Cardiac muscle cell (in vitro differentiated cells and primary cell): ENCODE measurements at regions not wholly inside any gene's neighbourhood (a gene's known extent, or its start where the extent isn't known, plus 50 kb on each side); places are given as distances from the start of the nearest gene placed in this dataset.

Experiments used
- DNase-seq, 2 donors: peaks; one replicate each; pipeline versions ENCODE4 v3.0.0 to v3.0.0-alpha.2; 2010 to 2017; ENCODE audit warnings: low read depth in 1 of 2, low spot score in 1 of 2
- H3K27ac ChIP-seq: fragments of 200-600 bp; sonication (generic); 2 replicates; pipeline ENCODE4 v1.5.1; 2016
- H3K27me3 ChIP-seq: fragments of 200-600 bp; sonication (generic); 2 replicates; pipeline ENCODE4 v1.6.0; 2016; ENCODE audit warnings: control low read depth
- H3K36me3 ChIP-seq: fragments of 200-600 bp; sonication (generic); 2 replicates; pipeline ENCODE4 v1.5.1; 2016; ENCODE audit warnings: control low read depth
- H3K4me1 ChIP-seq: fragments of 200-600 bp; sonication (generic); 2 replicates; pipeline ENCODE4 v1.8.1; 2017; ENCODE audit warnings: low read depth, mild to moderate bottlenecking, mixed run types
- H3K4me3 ChIP-seq: fragments of 200-600 bp; sonication (generic); 2 replicates; pipeline ENCODE4 v1.5.1; 2016; ENCODE audit warnings: mild to moderate bottlenecking
- H3K9me3 ChIP-seq: fragments of 200-600 bp; sonication (generic); 2 replicates; pipeline ENCODE4 v1.5.1; 2017; ENCODE audit warnings: low read depth, mild to moderate bottlenecking, control low read depth
- CTCF ChIP-seq: IDR thresholded peaks from 2 replicates; pipeline ENCODE4 v1.5.1; 2012; ENCODE audit warnings: low read depth, mild to moderate bottlenecking, low read length

GRCh38 chr10:20355011-20355410, 538.8 kb downstream of the PLXDC2 start:
- no peak for DNase-seq
- Histone ChIP-seq H3K4me1 (no peaks in the 10 kb centered on the region), H3K27ac (no peak overlapping the region), H3K9me3 (no peaks in the 10 kb centered on the region), H3K27me3 (no peaks in the 10 kb centered on the region), H3K4me3 (no peak overlapping the region), H3K36me3 (no peaks in the 10 kb centered on the region)
- TF ChIP-seq CTCF = no peak

- Histone ChIP-seq H3K4me1 (no peaks in the 10 kb centered on the region), H3K4me3 (no peak overlapping the region), H3K9me3 (no peaks in the 10 kb centered on the region), H3K27ac (no peak overlapping the region), H3K36me3 (no peaks in the 10 kb centered on the region), H3K27me3 (no peaks in the 10 kb centered on the region)
- no peak for DNase-seq
- TF ChIP-seq CTCF = no peak
Measured at GRCh38 chr10:20354166-20354565, 537.9 kb downstream of the PLXDC2 start.

GRCh38 chr10:20350509-20350908, 534.3 kb downstream of the PLXDC2 start:
- H3K9me3 ChIP-seq = no peaks in the 10 kb centered on the region
- H3K27ac ChIP-seq = no peak overlapping the region
- TF ChIP-seq CTCF = no peak
- no peaks in the 10 kb centered on the region for H3K27me3 ChIP-seq
- H3K4me3 ChIP-seq = no peak overlapping the region
- no peaks in the 10 kb centered on the region for H3K36me3 ChIP-seq
- DNase-seq = no peak
- no peaks in the 10 kb centered on the region for H3K4me1 ChIP-seq

GRCh38 chr10:20343036-20343435, 526.8 kb downstream of the PLXDC2 start:
- no peak for TF ChIP-seq CTCF
- no peak for DNase-seq
- H3K4me3 ChIP-seq = no peak overlapping the region
- no peaks in the 10 kb centered on the region for H3K4me1 ChIP-seq
- no peaks in the 10 kb centered on the region for H3K27me3 ChIP-seq
- H3K27ac ChIP-seq = no peak overlapping the region
- H3K36me3 ChIP-seq = no peaks in the 10 kb centered on the region
- H3K9me3 ChIP-seq = no peaks in the 10 kb centered on the region
